ENCODE measurements at regions not wholly inside any gene's neighbourhood (a gene's known extent, or its start where the extent isn't known, plus 50 kb on each side); places are given as distances from the start of the nearest gene placed in this dataset.

GRCh38 chr3:95189348-95189747 is 1126.5 kb downstream of the NSUN3 start:
- no peaks in the 10 kb centered on the region for H3K9me3 ChIP-seq (ENCODE audit: control insufficient read depth in 1 of 2, low read length in 2 of 2)
- H3K36me3 ChIP-seq (ENCODE audit: control insufficient read depth in 1 of 2, insufficient read depth in 2 of 2, low read length in 2 of 2): no peaks in the 10 kb centered on the region
- no peaks in the 10 kb centered on the region for H3K4me1 ChIP-seq (ENCODE audit: control insufficient read depth in 1 of 2, insufficient read depth in 2 of 2, low read length in 2 of 2)

GRCh38 chr3:95197661-95198060 is 1134.8 kb downstream of the NSUN3 start:
- Histone ChIP-seq H3K27me3 (ENCODE audit: low read depth, low read length) (no peaks in the 10 kb centered on the region), H3K4me1 (ENCODE audit: control insufficient read depth in 1 of 2, insufficient read depth in 2 of 2, low read length in 2 of 2) (no peaks in the 10 kb centered on the region), H3K27ac (ENCODE audit: low read length) (no peak overlapping the region), H3K9me3 (ENCODE audit: control insufficient read depth in 1 of 2, low read length in 2 of 2) (no peaks in the 10 kb centered on the region), H3K36me3 (ENCODE audit: control insufficient read depth in 1 of 2, insufficient read depth in 2 of 2, low read length in 2 of 2) (no peaks in the 10 kb centered on the region), H3K4me3 (ENCODE audit: low read depth in 1 of 2, low read length in 2 of 2) (no peak overlapping the region)

More at GRCh38 chr3:95189348-95189747, 1126.5 kb downstream of the NSUN3 start:
- Histone ChIP-seq H3K27me3 (ENCODE audit: low read depth, low read length) (no peaks in the 10 kb centered on the region), H3K4me3 (ENCODE audit: low read depth in 1 of 2, low read length in 2 of 2) (no peak overlapping the region), H3K27ac (ENCODE audit: low read length) (no peak overlapping the region)

GRCh38 chr3:95200384-95200783 is 1137.5 kb downstream of the NSUN3 start:
- H3K4me3 ChIP-seq (ENCODE audit: low read depth in 1 of 2, low read length in 2 of 2): no peak overlapping the region
- H3K27me3 ChIP-seq (ENCODE audit: low read depth, low read length): no peaks in the 10 kb centered on the region
- no peak overlapping the region for H3K27ac ChIP-seq (ENCODE audit: low read length)
- H3K36me3 ChIP-seq (ENCODE audit: control insufficient read depth in 1 of 2, insufficient read depth in 2 of 2, low read length in 2 of 2): no peaks in the 10 kb centered on the region
- H3K4me1 ChIP-seq (ENCODE audit: control insufficient read depth in 1 of 2, insufficient read depth in 2 of 2, low read length in 2 of 2): no peaks in the 10 kb centered on the region
- H3K9me3 ChIP-seq (ENCODE audit: control insufficient read depth in 1 of 2, low read length in 2 of 2): peaks cover 0 to 3% of the 10 kb centered on the region in 2 donors

DNA sequence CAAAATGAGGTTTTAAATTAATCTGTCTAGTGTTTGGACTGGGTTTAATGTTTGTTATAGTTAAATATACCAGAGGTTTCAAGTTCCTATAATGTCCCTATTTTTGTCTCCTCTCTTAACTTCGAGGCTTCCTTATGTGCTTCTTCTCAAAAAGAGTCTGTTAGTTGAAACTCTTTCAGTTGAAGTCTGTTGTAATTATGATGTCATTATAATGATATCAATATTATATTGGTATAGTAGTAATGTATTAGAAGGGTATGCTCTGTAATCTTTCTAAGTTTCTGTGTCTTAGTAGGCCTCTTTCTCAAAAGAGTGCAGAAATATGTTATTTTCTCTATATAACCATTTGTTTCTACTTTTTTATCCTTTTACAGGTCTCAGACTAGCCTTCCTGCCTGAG is 1148.0 kb downstream of the NSUN3 start:
- Histone ChIP-seq H3K4me3 (ENCODE audit: low read depth in 1 of 2, low read length in 2 of 2) (no peak overlapping the region), H3K4me1 (ENCODE audit: control insufficient read depth in 1 of 2, insufficient read depth in 2 of 2, low read length in 2 of 2) (no peaks in the 10 kb centered on the region), H3K36me3 (ENCODE audit: control insufficient read depth in 1 of 2, insufficient read depth in 2 of 2, low read length in 2 of 2) (no peaks in the 10 kb centered on the region), H3K27me3 (ENCODE audit: low read depth, low read length) (no peaks in the 10 kb centered on the region), H3K9me3 (ENCODE audit: control insufficient read depth in 1 of 2, low read length in 2 of 2) (no peaks in the 10 kb centered on the region), H3K27ac (ENCODE audit: low read length) (no peak overlapping the region)

GRCh38 chr3:95212117-95212516 is 1149.3 kb downstream of the NSUN3 start:
- Histone ChIP-seq H3K4me1 (ENCODE audit: control insufficient read depth in 1 of 2, insufficient read depth in 2 of 2, low read length in 2 of 2) (no peaks in the 10 kb centered on the region), H3K27ac (ENCODE audit: low read length) (no peak overlapping the region), H3K27me3 (ENCODE audit: low read depth, low read length) (no peaks in the 10 kb centered on the region), H3K36me3 (ENCODE audit: control insufficient read depth in 1 of 2, insufficient read depth in 2 of 2, low read length in 2 of 2) (no peaks in the 10 kb centered on the region), H3K4me3 (ENCODE audit: low read depth in 1 of 2, low read length in 2 of 2) (no peak overlapping the region), H3K9me3 (ENCODE audit: control insufficient read depth in 1 of 2, low read length in 2 of 2) (no peaks in the 10 kb centered on the region)

- H3K4me3 ChIP-seq (ENCODE audit: low read depth in 1 of 2, low read length in 2 of 2): no peak overlapping the region
- no peaks in the 10 kb centered on the region for H3K36me3 ChIP-seq (ENCODE audit: control insufficient read depth in 1 of 2, insufficient read depth in 2 of 2, low read length in 2 of 2)
- H3K27ac ChIP-seq (ENCODE audit: low read length): no peak overlapping the region
- H3K4me1 ChIP-seq (ENCODE audit: control insufficient read depth in 1 of 2, insufficient read depth in 2 of 2, low read length in 2 of 2): no peaks in the 10 kb centered on the region
- H3K9me3 ChIP-seq (ENCODE audit: control insufficient read depth in 1 of 2, low read length in 2 of 2): no peaks in the 10 kb centered on the region
- H3K27me3 ChIP-seq (ENCODE audit: low read depth, low read length): no peaks in the 10 kb centered on the region
These were observed 1152.6 kb downstream of the NSUN3 start for GRCh38 chr3:95215437-95215957.

DNA sequence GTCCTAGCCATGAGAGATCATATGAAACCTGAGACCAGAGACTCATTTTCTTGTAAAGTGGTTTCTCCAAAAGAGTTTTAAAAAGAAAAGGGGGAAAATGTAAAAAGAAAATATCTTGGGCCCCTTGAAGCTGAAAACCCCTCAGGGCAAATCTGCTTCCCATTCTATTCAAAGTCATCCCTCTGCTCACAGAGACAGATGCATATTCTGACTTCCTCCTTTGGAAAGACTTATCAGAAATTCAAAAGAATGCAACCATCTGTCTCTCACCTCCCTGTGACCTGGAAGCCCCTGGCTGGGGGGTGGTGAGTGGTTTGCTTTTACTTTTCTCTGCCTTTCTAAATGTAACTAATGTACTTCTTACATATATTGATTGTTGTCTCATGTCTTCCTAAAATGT is 1154.8 kb downstream of the NSUN3 start:
- H3K27ac ChIP-seq (ENCODE audit: low read length): no peak overlapping the region
- H3K27me3 ChIP-seq (ENCODE audit: low read depth, low read length): no peaks in the 10 kb centered on the region
- no peaks in the 10 kb centered on the region for H3K4me1 ChIP-seq (ENCODE audit: control insufficient read depth in 1 of 2, insufficient read depth in 2 of 2, low read length in 2 of 2)
- H3K9me3 ChIP-seq (ENCODE audit: control insufficient read depth in 1 of 2, low read length in 2 of 2): no peaks in the 10 kb centered on the region
- no peaks in the 10 kb centered on the region for H3K36me3 ChIP-seq (ENCODE audit: control insufficient read depth in 1 of 2, insufficient read depth in 2 of 2, low read length in 2 of 2)
- no peak overlapping the region for H3K4me3 ChIP-seq (ENCODE audit: low read depth in 1 of 2, low read length in 2 of 2)

DNA sequence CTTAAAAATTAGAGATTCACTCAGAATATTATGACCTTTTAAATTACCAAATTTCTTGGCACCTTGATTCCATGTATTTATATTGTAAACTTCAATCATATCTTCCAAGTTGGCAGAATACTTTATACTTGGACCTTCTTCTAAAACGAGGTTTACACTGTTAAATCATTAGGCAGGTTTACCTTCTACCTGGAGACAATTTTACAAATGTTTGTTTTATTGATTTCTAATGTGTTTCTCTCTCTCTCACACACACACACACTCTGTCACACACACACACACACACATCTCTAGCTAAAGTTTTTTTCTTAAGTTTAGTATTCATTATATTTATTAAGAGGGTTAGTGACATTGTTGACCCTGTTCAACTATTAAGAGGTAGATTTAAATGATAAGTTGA is 1155.6 kb downstream of the NSUN3 start:
- H3K36me3 ChIP-seq (ENCODE audit: control insufficient read depth in 1 of 2, insufficient read depth in 2 of 2, low read length in 2 of 2): no peaks in the 10 kb centered on the region
- no peak overlapping the region for H3K4me3 ChIP-seq (ENCODE audit: low read depth in 1 of 2, low read length in 2 of 2)
- H3K4me1 ChIP-seq (ENCODE audit: control insufficient read depth in 1 of 2, insufficient read depth in 2 of 2, low read length in 2 of 2): no peaks in the 10 kb centered on the region
- H3K27me3 ChIP-seq (ENCODE audit: low read depth, low read length): no peaks in the 10 kb centered on the region
- no peaks in the 10 kb centered on the region for H3K9me3 ChIP-seq (ENCODE audit: control insufficient read depth in 1 of 2, low read length in 2 of 2)
- H3K27ac ChIP-seq (ENCODE audit: low read length): no peak overlapping the region

GRCh38 chr3:95226437-95226836 is 1163.6 kb downstream of the NSUN3 start:
- Histone ChIP-seq H3K36me3 (ENCODE audit: control insufficient read depth in 1 of 2, insufficient read depth in 2 of 2, low read length in 2 of 2) (no peaks in the 10 kb centered on the region), H3K4me3 (ENCODE audit: low read depth in 1 of 2, low read length in 2 of 2) (no peak overlapping the region), H3K27ac (ENCODE audit: low read length) (no peak overlapping the region), H3K4me1 (ENCODE audit: control insufficient read depth in 1 of 2, insufficient read depth in 2 of 2, low read length in 2 of 2) (no peaks in the 10 kb centered on the region), H3K9me3 (ENCODE audit: control insufficient read depth in 1 of 2, low read length in 2 of 2) (no peaks in the 10 kb centered on the region), H3K27me3 (ENCODE audit: low read depth, low read length) (no peaks in the 10 kb centered on the region)

GRCh38 chr3:95227092-95227491 is 1164.2 kb downstream of the NSUN3 start:
- Histone ChIP-seq H3K27me3 (ENCODE audit: low read depth, low read length) (no peaks in the 10 kb centered on the region), H3K4me3 (ENCODE audit: low read depth in 1 of 2, low read length in 2 of 2) (no peak overlapping the region), H3K27ac (ENCODE audit: low read length) (no peak overlapping the region), H3K36me3 (ENCODE audit: control insufficient read depth in 1 of 2, insufficient read depth in 2 of 2, low read length in 2 of 2) (no peaks in the 10 kb centered on the region), H3K9me3 (ENCODE audit: control insufficient read depth in 1 of 2, low read length in 2 of 2) (no peaks in the 10 kb centered on the region), H3K4me1 (ENCODE audit: control insufficient read depth in 1 of 2, insufficient read depth in 2 of 2, low read length in 2 of 2) (no peaks in the 10 kb centered on the region)

DNA sequence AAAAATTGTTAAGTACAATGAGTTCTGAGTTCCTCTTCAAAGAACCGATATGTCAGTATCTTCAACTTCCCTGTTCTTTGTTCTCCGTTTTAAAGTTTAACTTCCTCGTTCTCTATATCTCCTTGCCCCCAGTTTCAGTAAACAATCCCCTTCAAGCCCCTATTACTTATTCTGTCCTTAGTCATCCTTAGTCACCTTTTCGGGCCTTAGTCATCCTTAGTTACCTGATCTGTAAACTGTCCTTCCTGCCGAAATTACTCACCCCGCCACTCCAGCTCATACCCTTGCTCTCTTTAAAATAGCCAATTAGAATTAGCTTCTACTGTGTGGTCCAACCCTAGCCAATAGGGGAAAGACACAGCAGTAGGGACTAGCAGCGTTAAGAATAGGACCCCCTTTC is 1165.6 kb downstream of the NSUN3 start:
- H3K27ac ChIP-seq (ENCODE audit: low read length): no peak overlapping the region
- H3K27me3 ChIP-seq (ENCODE audit: low read depth, low read length): no peaks in the 10 kb centered on the region
- no peaks in the 10 kb centered on the region for H3K9me3 ChIP-seq (ENCODE audit: control insufficient read depth in 1 of 2, low read length in 2 of 2)
- H3K4me3 ChIP-seq (ENCODE audit: low read depth in 1 of 2, low read length in 2 of 2): no peak overlapping the region
- no peaks in the 10 kb centered on the region for H3K36me3 ChIP-seq (ENCODE audit: control insufficient read depth in 1 of 2, insufficient read depth in 2 of 2, low read length in 2 of 2)
- H3K4me1 ChIP-seq (ENCODE audit: control insufficient read depth in 1 of 2, insufficient read depth in 2 of 2, low read length in 2 of 2): no peaks in the 10 kb centered on the region

DNA sequence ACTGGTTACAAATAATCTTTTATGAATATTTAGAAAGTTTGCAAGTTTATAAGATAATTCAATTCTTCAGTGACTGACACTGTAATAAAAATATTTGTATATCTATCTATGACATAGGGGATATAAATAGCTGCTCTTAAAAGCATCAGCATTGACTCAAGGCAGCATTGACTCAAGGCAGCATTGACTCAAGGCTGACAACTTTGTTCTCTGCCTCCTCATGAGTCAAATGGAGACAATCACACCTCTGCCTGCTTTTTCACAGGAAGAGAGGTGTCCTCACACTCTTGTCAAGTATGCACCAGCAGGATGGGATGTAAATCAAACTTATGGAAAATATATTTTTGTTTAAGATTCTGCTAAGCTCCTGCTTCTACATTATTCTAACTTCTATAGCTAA is 1173.1 kb downstream of the NSUN3 start:
- no peak overlapping the region for H3K27ac ChIP-seq (ENCODE audit: low read length)
- no peaks in the 10 kb centered on the region for H3K27me3 ChIP-seq (ENCODE audit: low read depth, low read length)
- no peaks in the 10 kb centered on the region for H3K36me3 ChIP-seq (ENCODE audit: control insufficient read depth in 1 of 2, insufficient read depth in 2 of 2, low read length in 2 of 2)
- H3K4me1 ChIP-seq (ENCODE audit: control insufficient read depth in 1 of 2, insufficient read depth in 2 of 2, low read length in 2 of 2): no peaks in the 10 kb centered on the region
- H3K4me3 ChIP-seq (ENCODE audit: low read depth in 1 of 2, low read length in 2 of 2): no peak overlapping the region
- H3K9me3 ChIP-seq (ENCODE audit: control insufficient read depth in 1 of 2, low read length in 2 of 2): no peaks in the 10 kb centered on the region
